Ishikawa (cell line): ENCODE measurements at regions not wholly inside any gene's neighbourhood (a gene's known extent, or its start where the extent isn't known, plus 50 kb on each side); places are given as distances from the start of the nearest gene placed in this dataset.

ENCODE experiments used
- CEBPB ChIP-seq: IDR thresholded peaks from 2 replicates; pipeline ENCODE4 v1.6.1; 2012
- EP300 ChIP-seq: IDR thresholded peaks from 2 replicates; pipeline ENCODE4 v1.6.1; 2012; ENCODE audit warnings: borderline replicate concordance
- RAD21 ChIP-seq: IDR thresholded peaks from 2 replicates; pipeline ENCODE4 v1.6.1; 2012; ENCODE audit warnings: low read depth
- REST ChIP-seq: IDR thresholded peaks from 2 replicates; pipeline ENCODE4 v1.6.1; 2012; ENCODE audit warnings: low read depth, mild to moderate bottlenecking
- TCF12 ChIP-seq: IDR thresholded peaks from 2 replicates; pipeline ENCODE4 v1.6.1; 2012; ENCODE audit warnings: low read depth
- TEAD4 ChIP-seq: IDR thresholded peaks from 2 replicates; pipeline ENCODE4 v1.6.1; 2012
- YY1 ChIP-seq: IDR thresholded peaks from 2 replicates; pipeline ENCODE4 v1.6.1; 2012; ENCODE audit warnings: low read depth

- TF ChIP-seq CEBPB (no peak), YY1 (no peak), REST (no peak), EP300 (no peak), TEAD4 (no peak), TCF12 (no peak), RAD21 (no peak)
Measured at GRCh38 chr5:136724161-136724560, 358.8 kb upstream of the TRPC7 start.
